BJ (cell line): ENCODE measurements at regions not wholly inside any gene's neighbourhood (a gene's known extent, or its start where the extent isn't known, plus 50 kb on each side); places are given as distances from the start of the nearest gene placed in this dataset.

Experiments
- CTCF ChIA-PET: fragments of 350-600 bp; formaldehyde crosslinking; extraction: SDS; loops from one replicate; lab custom pipeline; 2021; ENCODE audit warnings: antibody characterized with exemption, inconsistent platforms; lab: Yijun Ruan, JAX
- POLR2A ChIA-PET: fragments of 300-600 bp; sonication (Branson Sonifier 250); formaldehyde crosslinking; extraction: SDS; loops from one replicate; lab custom pipeline; 2021; ENCODE audit warnings: antibody characterized with exemption; lab: Charles Lee
- DNase-seq: peaks from one replicate; pipeline ENCODE4 v3.0.0-alpha.2; 2011; ENCODE audit warnings: low read depth
- H3K27me3 ChIP-seq: 2 replicates; pipeline ENCODE4 v1.6.0; 2011; ENCODE audit warnings: low read length; ENCODE audit not compliant: control insufficient read depth, insufficient read depth
- H3K36me3 ChIP-seq: 2 replicates; pipeline ENCODE4 v1.5.1; 2011; ENCODE audit warnings: low read length; ENCODE audit not compliant: control insufficient read depth, insufficient read depth
- H3K4me3 ChIP-seq: 2 replicates; pipeline ENCODE4 v1.5.1; 2011; ENCODE audit warnings: low read depth, mild to moderate bottlenecking, control low read depth, low read length
- CTCF ChIP-seq: IDR thresholded peaks from 2 replicates; pipeline ENCODE4 v1.5.1; 2011; ENCODE audit warnings: low read depth, mild to moderate bottlenecking, control low read depth, inconsistent platforms, low read length, moderate library complexity; ENCODE audit not compliant: insufficient read depth

GRCh38 chr5:173809014-173809413 is 79.1 kb upstream of the CPEB4 start:
- DNase-seq, result no peak
- POLR2A ChIA-PET, result interaction anchor here (0.7 kb wide), 1 partner anchor 81 kb away, joined by 10 read pairs; no protein-coding TSS in a partner anchor
- Histone ChIP-seq H3K4me3 (no peak overlapping the region), H3K27me3 (no peaks in the 10 kb centered on the region; the same call in 1 of the 2 replicates), H3K36me3 (no peaks in the 10 kb centered on the region)
- no peak for TF ChIP-seq CTCF
- CTCF ChIA-PET, result interaction anchor here (1.3 kb wide), 1 partner anchor 12 kb away, joined by 4 read pairs; no protein-coding TSS in a partner anchor

GRCh38 chr5:173812811-173813550 is 75.2 kb upstream of the CPEB4 start:
- ChIA-PET POLR2A (no interaction called here), CTCF (interaction anchor here (1.2 to 1.4 kb wide), 3 partner anchors 10 to 14 kb away, joined by 3 to 4 read pairs (median 3); no protein-coding TSS in a partner anchor)
- no peak for TF ChIP-seq CTCF
- no peak for DNase-seq
- H3K27me3 ChIP-seq, result no peaks in the 10 kb centered on the region
- H3K4me3 ChIP-seq, result no peak overlapping the region
- no peaks in the 10 kb centered on the region for H3K36me3 ChIP-seq

GRCh38 chr5:173814053-173814452 is 74.1 kb upstream of the CPEB4 start:
- POLR2A ChIA-PET, result no interaction called here
- CTCF ChIA-PET, result interaction anchor here (1.2 to 1.4 kb wide), 2 partner anchors 11 to 61 kb away, joined by 3 to 4 read pairs; no protein-coding TSS in a partner anchor

GRCh38 chr5:173815571-173815970 is 72.6 kb upstream of the CPEB4 start:
- Histone ChIP-seq H3K36me3 (no peaks in the 10 kb centered on the region), H3K4me3 (no peak overlapping the region), H3K27me3 (no peaks in the 10 kb centered on the region)
- no peak for TF ChIP-seq CTCF
- CTCF ChIA-PET, result no interaction called here
- POLR2A ChIA-PET, result no interaction called here
- no peak for DNase-seq

More at GRCh38 chr5:173814053-173814452, 74.1 kb upstream of the CPEB4 start:
- DNase-seq, result no peak
- no peak for TF ChIP-seq CTCF
- no peak overlapping the region for H3K4me3 ChIP-seq
- H3K27me3 ChIP-seq, result no peaks in the 10 kb centered on the region
- no peaks in the 10 kb centered on the region for H3K36me3 ChIP-seq

GRCh38 chr5:173816728-173817127 is 71.4 kb upstream of the CPEB4 start:
- POLR2A ChIA-PET, result no interaction called here
- H3K36me3 ChIP-seq, result no peaks in the 10 kb centered on the region
- H3K27me3 ChIP-seq, result no peaks in the 10 kb centered on the region
- H3K4me3 ChIP-seq, result no peak overlapping the region
- CTCF ChIA-PET, result no interaction called here
- no peak for DNase-seq
- no peak for TF ChIP-seq CTCF
